Choroid plexus epithelial cell (primary cell): ENCODE measurements at regions not wholly inside any gene's neighbourhood (a gene's known extent, or its start where the extent isn't known, plus 50 kb on each side); places are given as distances from the start of the nearest gene placed in this dataset.
"Not testable (repeated sequence)": the region's sequence is repeated elsewhere in the genome, so short reads cannot be mapped to it uniquely, and the experiment has no call there.

ENCODE experiments used
- DNase-seq: peaks from one replicate; pipeline ENCODE4 v3.0.0-alpha.2; 2010; ENCODE audit warnings: low read depth
- H3K4me3 ChIP-seq: 2 replicates; pipeline ENCODE4 v1.5.1; 2011; ENCODE audit warnings: low read depth, mild to moderate bottlenecking, control low read depth, low read length, moderate library complexity
- CTCF ChIP-seq: conservative IDR thresholded peaks from 2 replicates; pipeline ENCODE4 v1.5.1; 2011; ENCODE audit warnings: low read depth, mild to moderate bottlenecking, control low read depth, inconsistent platforms, low read length, moderate library complexity

- H3K4me3 ChIP-seq: no peak overlapping the region
- peak; percentile 78 for DNase-seq
- no peak for TF ChIP-seq CTCF
Observed at GRCh38 chr12:18886962-18887361, 149.0 kb downstream of the CAPZA3 start.

- H3K4me3 ChIP-seq: no peak overlapping the region
- no peak for TF ChIP-seq CTCF
- no peak for DNase-seq
Observed at GRCh38 chr12:18887368-18887767, 149.4 kb downstream of the CAPZA3 start.

- no peak for TF ChIP-seq CTCF
- DNase-seq: peak; percentile 22
- no peak overlapping the region for H3K4me3 ChIP-seq
Observed at GRCh38 chr12:18888047-18888446, 150.1 kb downstream of the CAPZA3 start.

- not testable (repeated sequence) for H3K4me3 ChIP-seq, DNase-seq
Observed at GRCh38 chr12:18890621-18891020, 152.7 kb downstream of the CAPZA3 start.

GRCh38 chr12:18895540-18895939, 157.6 kb downstream of the CAPZA3 start:
- DNase-seq: no peak
- TF ChIP-seq CTCF: no peak
- no peak overlapping the region for H3K4me3 ChIP-seq

GRCh38 chr12:18895946-18896345, 158.0 kb downstream of the CAPZA3 start:
- DNase-seq: no peak
- no peak for TF ChIP-seq CTCF

GRCh38 chr12:18897823-18898222, 159.9 kb downstream of the CAPZA3 start:
- peak; percentile 9 for DNase-seq
- no peak for TF ChIP-seq CTCF
- H3K4me3 ChIP-seq: no peak overlapping the region

More at GRCh38 chr12:18895946-18896345, 158.0 kb downstream of the CAPZA3 start:
- no peak overlapping the region for H3K4me3 ChIP-seq

GRCh38 chr12:18898470-18898869, 160.6 kb downstream of the CAPZA3 start:
- peak; percentile 13 for DNase-seq
- no peak overlapping the region for H3K4me3 ChIP-seq
- no peak for TF ChIP-seq CTCF
